AG08396 (cell line): ENCODE measurements at regions not wholly inside any gene's neighbourhood (a gene's known extent, or its start where the extent isn't known, plus 50 kb on each side); places are given as distances from the start of the nearest gene placed in this dataset.

Experiments
- DNase-seq: peaks from one replicate; pipeline ENCODE4 v3.0.0; 2012; ENCODE audit warnings: low spot score, mixed read lengths

GRCh38 chr18:22848615-22849014, 84.5 kb upstream of the RBBP8 start:
- peak; percentile 32 for DNase-seq

- DNase-seq, result no peak
These were observed 76.3 kb upstream of the RBBP8 start for GRCh38 chr18:22856870-22857269.

- no peak for DNase-seq
These were observed 75.0 kb upstream of the RBBP8 start for GRCh38 chr18:22858121-22858520.

DNA sequence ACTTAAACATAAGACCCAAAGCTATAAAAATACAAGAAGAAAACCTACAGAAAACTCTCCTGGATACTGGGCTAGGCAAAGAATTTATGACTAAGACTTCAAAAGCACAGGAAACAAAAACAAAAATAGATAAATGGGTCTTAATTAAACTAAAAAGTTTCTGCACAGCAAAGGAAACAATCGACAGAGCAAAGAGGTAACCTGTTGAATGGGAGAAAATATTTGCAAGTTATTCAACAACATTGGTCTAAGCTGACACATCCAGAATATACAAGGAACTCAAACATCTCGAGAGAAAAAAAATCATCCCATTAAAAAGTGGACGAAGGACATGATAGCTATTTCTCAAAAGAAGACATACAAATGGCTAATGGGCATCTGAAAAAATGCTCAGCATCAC, 72.3 kb upstream of the RBBP8 start:
- DNase-seq, result no peak

GRCh38 chr18:22865354-22866116, 67.6 kb upstream of the RBBP8 start:
- no peak for DNase-seq

DNA sequence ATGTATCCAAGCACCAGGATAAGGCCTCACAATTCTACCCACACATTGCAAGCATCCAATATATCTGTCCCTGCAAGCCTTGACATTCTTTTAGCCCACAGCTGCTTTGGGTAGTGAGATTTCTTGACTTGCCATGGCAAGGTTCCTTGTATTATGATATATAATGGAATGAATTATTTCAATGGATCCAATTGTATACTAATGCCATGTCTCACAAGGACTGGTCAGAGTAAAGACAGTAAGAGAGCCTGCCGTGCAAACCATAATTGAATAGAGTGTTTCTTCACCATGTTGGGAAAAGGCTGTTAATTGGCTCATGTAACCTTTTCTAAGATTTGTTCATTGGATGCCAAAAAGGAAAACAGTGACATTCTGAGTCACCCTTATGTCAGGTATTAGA, 64.3 kb upstream of the RBBP8 start:
- no peak for DNase-seq

DNA sequence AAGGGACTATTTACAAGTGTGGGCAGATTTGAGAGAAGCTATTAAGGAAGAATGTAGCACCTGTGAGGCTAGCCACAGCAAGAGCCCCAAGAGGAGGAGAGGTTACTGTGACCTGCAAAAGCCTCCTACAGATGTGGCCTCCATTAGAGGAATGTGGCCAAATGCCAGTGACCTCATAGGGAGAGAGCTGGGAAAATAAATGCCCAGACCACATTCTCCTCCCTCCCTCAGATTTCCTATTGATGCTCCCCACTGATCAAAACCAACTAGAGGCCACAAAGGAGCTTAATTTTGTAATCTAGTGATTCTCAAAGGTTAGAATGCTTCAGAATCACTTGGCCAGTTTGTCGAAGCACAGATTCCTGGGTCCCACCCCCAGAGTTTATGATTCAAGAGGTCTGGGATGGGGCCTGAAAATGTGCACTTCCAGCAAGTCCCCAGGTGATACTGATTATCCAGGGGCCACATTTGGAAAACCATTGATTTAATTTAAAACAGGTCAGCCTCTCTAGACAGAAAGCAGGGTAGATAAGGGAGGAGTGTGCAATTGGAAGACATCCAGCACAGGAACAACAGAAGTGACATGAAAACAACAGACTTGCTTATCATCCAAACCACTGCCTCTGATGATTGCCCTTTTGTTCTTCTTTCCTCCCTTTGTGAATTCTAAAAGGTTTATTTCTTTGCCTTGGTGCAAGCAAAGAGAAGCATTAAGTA, 61.2 kb upstream of the RBBP8 start:
- DNase-seq, result no peak

DNA sequence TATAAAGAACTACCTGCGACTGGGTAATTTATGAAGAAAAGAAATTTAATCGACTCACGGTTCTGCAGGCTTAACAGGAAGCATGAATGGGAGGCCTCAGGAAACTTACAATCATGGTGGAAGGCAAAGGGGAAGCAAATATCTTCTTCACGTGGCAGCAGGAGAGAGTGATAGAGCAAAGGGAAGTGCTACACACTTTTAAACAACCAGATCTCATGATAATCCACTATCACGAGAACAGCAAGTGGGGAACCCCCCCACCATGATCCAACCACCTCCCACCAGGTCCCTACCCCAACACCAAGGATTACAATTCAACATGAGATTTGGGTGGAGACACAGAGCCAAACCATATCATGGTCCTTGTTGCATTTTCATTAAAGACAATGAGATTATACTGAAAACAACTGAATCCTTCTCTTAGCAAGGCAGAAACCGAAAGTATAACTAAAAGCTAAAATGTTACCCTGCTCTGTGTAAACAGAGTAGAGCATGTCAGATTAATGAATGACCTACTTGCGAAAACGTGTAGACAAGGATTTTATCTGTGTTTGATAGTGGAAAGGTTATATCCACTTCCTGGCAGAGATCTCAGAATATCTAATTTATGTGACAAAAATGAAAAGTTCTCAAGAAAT, 60.1 kb upstream of the RBBP8 start:
- no peak for DNase-seq

GRCh38 chr18:22879293-22879692, 53.8 kb upstream of the RBBP8 start:
- DNase-seq, result no peak

- no peak for DNase-seq
These were observed 51.0 kb upstream of the RBBP8 start for GRCh38 chr18:22882084-22882483.

GRCh38 chr18:22883179-22883578, 49.9 kb upstream of the RBBP8 start:
- no peak for DNase-seq
